ENCODE measurements at regions not wholly inside any gene's neighbourhood (a gene's known extent, or its start where the extent isn't known, plus 50 kb on each side); places are given as distances from the start of the nearest gene placed in this dataset.

GRCh38 chr5:165375201-165375600 is 1869.8 kb downstream of the MAT2B start:
- Histone ChIP-seq H3K27me3 (ENCODE audit: insufficient read depth, low read length) (no peaks in the 10 kb centered on the region), H3K4me3 (ENCODE audit: insufficient read depth, low read length) (no peak overlapping the region), H3K4me1 (ENCODE audit: insufficient read depth, low read length) (no peaks in the 10 kb centered on the region), H3K4me2 (ENCODE audit: insufficient read depth, low read length) (no peak overlapping the region), H3K79me2 (ENCODE audit: insufficient read depth, low read length) (no peaks in the 10 kb centered on the region), H2AFZ (ENCODE audit: low read length) (no peak overlapping the region), H3K36me3 (ENCODE audit: insufficient read depth, low read length) (no peaks in the 10 kb centered on the region), H4K20me1 (ENCODE audit: insufficient read depth, low read length) (no peaks in the 10 kb centered on the region), H3K27ac (ENCODE audit: low read depth, low read length) (no peak overlapping the region), H3K9me3 (ENCODE audit: low read depth, low read length) (no peaks in the 10 kb centered on the region)
- DNase-seq (ENCODE audit: insufficient read length, low spot score, missing footprints), result no peak
- TF ChIP-seq, protein P1, sequence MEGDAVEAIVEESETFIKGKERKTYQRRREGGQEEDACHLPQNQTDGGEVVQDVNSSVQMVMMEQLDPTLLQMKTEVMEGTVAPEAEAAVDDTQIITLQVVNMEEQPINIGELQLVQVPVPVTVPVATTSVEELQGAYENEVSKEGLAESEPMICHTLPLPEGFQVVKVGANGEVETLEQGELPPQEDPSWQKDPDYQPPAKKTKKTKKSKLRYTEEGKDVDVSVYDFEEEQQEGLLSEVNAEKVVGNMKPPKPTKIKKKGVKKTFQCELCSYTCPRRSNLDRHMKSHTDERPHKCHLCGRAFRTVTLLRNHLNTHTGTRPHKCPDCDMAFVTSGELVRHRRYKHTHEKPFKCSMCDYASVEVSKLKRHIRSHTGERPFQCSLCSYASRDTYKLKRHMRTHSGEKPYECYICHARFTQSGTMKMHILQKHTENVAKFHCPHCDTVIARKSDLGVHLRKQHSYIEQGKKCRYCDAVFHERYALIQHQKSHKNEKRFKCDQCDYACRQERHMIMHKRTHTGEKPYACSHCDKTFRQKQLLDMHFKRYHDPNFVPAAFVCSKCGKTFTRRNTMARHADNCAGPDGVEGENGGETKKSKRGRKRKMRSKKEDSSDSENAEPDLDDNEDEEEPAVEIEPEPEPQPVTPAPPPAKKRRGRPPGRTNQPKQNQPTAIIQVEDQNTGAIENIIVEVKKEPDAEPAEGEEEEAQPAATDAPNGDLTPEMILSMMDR (IDR thresholded peaks at IDR 0.05; ENCODE audit: extremely low read depth, low read depth, low read length), result no peak

- no peaks in the 10 kb centered on the region for H3K4me1 ChIP-seq (ENCODE audit: insufficient read depth, low read length)
- no peak for DNase-seq (ENCODE audit: insufficient read length, low spot score, missing footprints)
- H3K79me2 ChIP-seq (ENCODE audit: insufficient read depth, low read length), result no peaks in the 10 kb centered on the region
- no peaks in the 10 kb centered on the region for H3K36me3 ChIP-seq (ENCODE audit: insufficient read depth, low read length)
- TF ChIP-seq, protein P1 (IDR thresholded peaks at IDR 0.05; ENCODE audit: extremely low read depth, low read depth, low read length), result no peak
- no peak overlapping the region for H3K4me2 ChIP-seq (ENCODE audit: insufficient read depth, low read length)
- H3K4me3 ChIP-seq (ENCODE audit: insufficient read depth, low read length), result no peak overlapping the region
- H3K27me3 ChIP-seq (ENCODE audit: insufficient read depth, low read length), result no peaks in the 10 kb centered on the region
- H3K9me3 ChIP-seq (ENCODE audit: low read depth, low read length), result peaks cover 3% of the 10 kb centered on the region
- no peak overlapping the region for H3K27ac ChIP-seq (ENCODE audit: low read depth, low read length)
- no peak overlapping the region for H2AFZ ChIP-seq (ENCODE audit: low read length)
- H4K20me1 ChIP-seq (ENCODE audit: insufficient read depth, low read length), result no peaks in the 10 kb centered on the region
Measured at GRCh38 chr5:165393839-165394238, 1888.4 kb downstream of the MAT2B start.

DNA sequence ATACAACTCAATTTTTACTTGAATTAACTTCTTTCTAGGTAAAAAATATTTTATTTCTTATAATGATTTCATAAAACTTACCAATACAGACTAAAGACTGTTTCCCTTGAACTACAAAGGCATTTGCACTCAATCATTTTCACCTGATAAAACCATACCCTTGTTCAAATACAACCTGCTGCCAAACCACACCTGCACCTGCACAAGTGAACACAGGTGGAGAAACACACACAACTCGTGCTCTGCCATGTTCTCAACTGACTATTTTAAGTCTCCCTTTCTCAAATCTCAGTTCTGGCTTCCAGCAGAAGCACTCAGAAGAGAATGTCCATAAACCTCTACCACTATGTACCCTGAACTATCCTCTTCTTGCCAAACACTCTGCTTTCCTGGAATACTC is 1892.1 kb downstream of the MAT2B start:
- Histone ChIP-seq H3K4me2 (ENCODE audit: insufficient read depth, low read length) (no peak overlapping the region), H3K27ac (ENCODE audit: low read depth, low read length) (no peak overlapping the region), H2AFZ (ENCODE audit: low read length) (no peak overlapping the region), H3K4me1 (ENCODE audit: insufficient read depth, low read length) (no peaks in the 10 kb centered on the region), H3K4me3 (ENCODE audit: insufficient read depth, low read length) (no peak overlapping the region), H3K36me3 (ENCODE audit: insufficient read depth, low read length) (no peaks in the 10 kb centered on the region), H4K20me1 (ENCODE audit: insufficient read depth, low read length) (no peaks in the 10 kb centered on the region), H3K27me3 (ENCODE audit: insufficient read depth, low read length) (no peaks in the 10 kb centered on the region), H3K9me3 (ENCODE audit: low read depth, low read length) (peaks cover 4% of the 10 kb centered on the region), H3K79me2 (ENCODE audit: insufficient read depth, low read length) (no peaks in the 10 kb centered on the region)
- peak; percentile 8 for DNase-seq (ENCODE audit: insufficient read length, low spot score, missing footprints)
- TF ChIP-seq, protein P1 (IDR thresholded peaks at IDR 0.05; ENCODE audit: extremely low read depth, low read depth, low read length), result no peak

DNA sequence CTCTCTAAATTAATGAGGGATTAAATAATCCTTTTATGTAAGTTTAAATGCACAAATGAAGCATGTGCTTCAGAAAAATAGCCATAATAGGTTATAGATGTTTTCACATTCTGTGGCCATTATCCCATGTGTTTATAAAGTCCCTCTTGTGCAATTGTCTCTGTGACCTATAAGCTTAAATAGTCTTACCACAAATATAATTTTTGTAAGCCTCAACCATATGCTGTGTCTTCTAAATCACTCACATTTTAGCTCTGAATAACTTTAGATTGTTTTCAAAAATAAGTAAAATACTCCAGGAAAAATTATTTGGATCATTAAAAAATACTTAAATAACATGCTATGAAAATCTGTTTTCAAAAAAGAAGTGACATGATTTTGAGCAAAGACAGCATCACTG is 1894.7 kb downstream of the MAT2B start:
- H3K4me2 ChIP-seq (ENCODE audit: insufficient read depth, low read length), result no peak overlapping the region
- H3K79me2 ChIP-seq (ENCODE audit: insufficient read depth, low read length), result no peaks in the 10 kb centered on the region
- no peak overlapping the region for H3K4me3 ChIP-seq (ENCODE audit: insufficient read depth, low read length)
- no peak overlapping the region for H3K27ac ChIP-seq (ENCODE audit: low read depth, low read length)
- no peaks in the 10 kb centered on the region for H3K27me3 ChIP-seq (ENCODE audit: insufficient read depth, low read length)
- TF ChIP-seq, protein P1 (IDR thresholded peaks at IDR 0.05; ENCODE audit: extremely low read depth, low read depth, low read length), result no peak
- H3K36me3 ChIP-seq (ENCODE audit: insufficient read depth, low read length), result no peaks in the 10 kb centered on the region
- H3K4me1 ChIP-seq (ENCODE audit: insufficient read depth, low read length), result no peaks in the 10 kb centered on the region
- no peak for DNase-seq (ENCODE audit: insufficient read length, low spot score, missing footprints)
- no peak overlapping the region for H2AFZ ChIP-seq (ENCODE audit: low read length)
- H3K9me3 ChIP-seq (ENCODE audit: low read depth, low read length), result peaks cover 4% of the 10 kb centered on the region
- no peaks in the 10 kb centered on the region for H4K20me1 ChIP-seq (ENCODE audit: insufficient read depth, low read length)
